Central memory CD8-positive, alpha-beta T cell (primary cell): ENCODE measurements at regions not wholly inside any gene's neighbourhood (a gene's known extent, or its start where the extent isn't known, plus 50 kb on each side); places are given as distances from the start of the nearest gene placed in this dataset.

Experiments
- ATAC-seq: fragments of 150-1000 bp; cut with Tn5 transposase; replicated peaks from 2 replicates; pipeline ENCODE4 v1.10.0; 2022; ENCODE audit warnings: mild to moderate bottlenecking, moderate FRiP score, moderate number of reproducible peaks; ENCODE audit not compliant: poor library complexity, severe bottlenecking; ENCODE audit errors: extremely low read depth
- DNase-seq, 2 donors: peaks; one replicate each; pipeline ENCODE4 v3.0.0; 2021; ENCODE audit warnings: low spot score in 2 of 2
- H3K27ac Mint-ChIP-seq: one replicate; pipeline ENCODE4 v1.8.0; 2022; ENCODE audit warnings: low read depth, mild to moderate bottlenecking, moderate library complexity, mixed read lengths
- H3K27me3 Mint-ChIP-seq: one replicate; pipeline ENCODE4 v1.8.0; 2022; ENCODE audit warnings: mixed read lengths
- H3K36me3 Mint-ChIP-seq: one replicate; pipeline ENCODE4 v1.8.0; 2022; ENCODE audit warnings: mild to moderate bottlenecking, moderate library complexity, mixed read lengths; ENCODE audit not compliant: insufficient read depth
- H3K4me1 Mint-ChIP-seq: one replicate; pipeline ENCODE4 v1.8.0; 2022; ENCODE audit warnings: mixed read lengths
- H3K4me3 Mint-ChIP-seq: one replicate; pipeline ENCODE4 v1.8.0; 2022; ENCODE audit warnings: mild to moderate bottlenecking, moderate library complexity, mixed read lengths
- H3K9me3 Mint-ChIP-seq: one replicate; pipeline ENCODE4 v1.8.0; 2022; ENCODE audit warnings: mixed read lengths

DNA sequence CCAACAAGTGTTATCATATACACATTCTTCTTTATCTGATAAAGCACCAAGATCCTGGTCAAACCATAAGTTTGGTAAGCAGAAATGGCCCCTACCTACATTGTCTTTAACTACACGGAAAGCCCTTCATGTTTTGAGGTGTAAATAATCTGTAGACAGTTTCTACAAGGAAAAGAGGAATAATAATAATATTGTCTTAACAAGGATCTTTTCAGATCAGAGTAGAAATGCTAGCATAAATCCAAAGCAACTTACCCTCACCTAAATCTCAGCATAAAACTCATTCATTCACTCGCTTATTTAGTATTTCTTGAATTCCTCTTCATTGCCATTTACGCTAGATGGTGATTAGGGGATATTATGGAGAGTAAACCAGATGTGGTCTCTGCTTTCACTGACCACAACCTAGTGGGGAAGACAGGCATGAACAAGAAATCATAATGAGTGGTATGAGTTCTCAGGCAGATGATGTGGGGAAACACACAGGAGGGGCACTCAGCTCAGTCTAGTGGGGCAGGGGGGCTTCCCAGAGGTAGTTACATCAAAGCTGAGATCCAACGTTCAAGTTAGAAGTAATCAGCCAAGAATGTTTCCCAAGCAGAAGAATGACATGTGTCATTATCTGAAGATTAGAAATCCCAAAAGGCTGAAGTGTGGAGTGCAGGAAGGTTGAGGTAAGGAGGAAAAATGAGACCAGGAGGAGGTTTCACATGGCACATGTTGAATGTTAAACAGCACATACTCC is 65.4 kb upstream of the ZC3H12C start:
- peaks cover 1% of the 10 kb centered on the region for H3K36me3 Mint-ChIP-seq
- H3K4me3 Mint-ChIP-seq = no peak overlapping the region
- DNase-seq = no peak
- no peak for ATAC-seq
- H3K27ac Mint-ChIP-seq = no peak overlapping the region
- no peaks in the 10 kb centered on the region for H3K4me1 Mint-ChIP-seq
- H3K27me3 Mint-ChIP-seq = no peaks in the 10 kb centered on the region
- H3K9me3 Mint-ChIP-seq = no peaks in the 10 kb centered on the region

DNA sequence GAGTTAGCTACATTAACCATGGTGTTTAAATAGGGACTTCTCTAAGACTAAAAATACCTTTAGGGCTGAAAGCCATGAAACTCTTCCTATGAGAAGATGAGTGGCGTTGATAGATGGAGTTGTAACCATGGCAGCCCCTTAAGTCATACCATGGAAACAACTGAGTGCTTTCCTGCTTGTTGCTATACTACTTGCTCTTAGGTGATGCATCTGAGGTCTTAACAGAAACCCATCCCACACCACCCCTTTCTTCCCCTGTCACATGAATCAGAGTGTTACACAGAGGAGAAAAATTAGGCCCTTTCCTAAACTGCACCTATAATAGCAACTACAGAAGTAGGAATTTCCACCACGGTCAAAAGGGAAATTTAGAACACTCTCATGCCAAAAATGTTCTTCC is 64.3 kb upstream of the ZC3H12C start:
- Mint-ChIP-seq H3K27ac (no peak overlapping the region), H3K4me1 (no peaks in the 10 kb centered on the region), H3K9me3 (no peaks in the 10 kb centered on the region), H3K27me3 (no peaks in the 10 kb centered on the region), H3K36me3 (peaks cover 1% of the 10 kb centered on the region), H3K4me3 (no peak overlapping the region)
- no peak for ATAC-seq
- DNase-seq = no peak

DNA sequence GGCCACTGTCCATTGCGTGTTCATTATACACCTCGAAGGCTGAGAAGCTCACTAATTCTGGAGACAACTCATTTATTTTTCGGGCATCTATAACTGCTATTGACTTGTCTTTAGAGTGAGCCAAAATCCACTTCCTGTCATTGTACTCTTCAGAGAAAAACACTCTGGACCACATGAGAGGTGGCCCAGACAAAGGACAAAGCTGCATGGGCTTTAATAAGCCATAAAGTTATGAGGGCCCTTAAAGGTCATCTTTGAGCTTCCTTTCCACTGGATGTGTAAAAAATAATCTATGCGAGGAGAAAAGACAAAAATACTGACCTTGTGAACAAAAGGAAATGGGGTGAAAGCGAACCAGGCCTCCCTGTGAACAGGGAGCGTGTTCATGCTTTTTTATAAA is 63.5 kb upstream of the ZC3H12C start:
- H3K27ac Mint-ChIP-seq = no peak overlapping the region
- DNase-seq (no peak), ATAC-seq (no peak)
- no peaks in the 10 kb centered on the region for H3K4me1 Mint-ChIP-seq
- H3K9me3 Mint-ChIP-seq = no peaks in the 10 kb centered on the region
- no peak overlapping the region for H3K4me3 Mint-ChIP-seq
- no peaks in the 10 kb centered on the region for H3K27me3 Mint-ChIP-seq
- peaks cover 1% of the 10 kb centered on the region for H3K36me3 Mint-ChIP-seq

DNA sequence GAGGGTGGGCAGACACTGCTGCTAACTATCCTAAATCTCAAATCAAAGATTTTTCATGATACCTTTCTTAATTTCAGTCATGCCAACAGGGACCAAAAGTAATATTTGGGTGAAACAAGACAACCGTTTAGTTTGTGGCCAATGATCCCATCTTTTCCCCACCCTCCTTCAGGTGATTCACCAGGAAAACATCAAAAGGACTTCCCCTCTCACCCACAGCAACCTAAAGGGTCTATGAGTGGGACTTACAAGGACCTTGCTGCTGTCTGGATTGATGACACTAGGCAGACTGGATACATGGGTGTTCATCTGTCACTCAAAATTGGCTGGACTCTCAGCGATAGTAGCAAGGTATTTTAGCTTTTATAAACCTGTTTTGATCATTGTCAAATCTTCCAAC is 62.0 kb upstream of the ZC3H12C start:
- peaks cover 1% of the 10 kb centered on the region for H3K36me3 Mint-ChIP-seq

DNA sequence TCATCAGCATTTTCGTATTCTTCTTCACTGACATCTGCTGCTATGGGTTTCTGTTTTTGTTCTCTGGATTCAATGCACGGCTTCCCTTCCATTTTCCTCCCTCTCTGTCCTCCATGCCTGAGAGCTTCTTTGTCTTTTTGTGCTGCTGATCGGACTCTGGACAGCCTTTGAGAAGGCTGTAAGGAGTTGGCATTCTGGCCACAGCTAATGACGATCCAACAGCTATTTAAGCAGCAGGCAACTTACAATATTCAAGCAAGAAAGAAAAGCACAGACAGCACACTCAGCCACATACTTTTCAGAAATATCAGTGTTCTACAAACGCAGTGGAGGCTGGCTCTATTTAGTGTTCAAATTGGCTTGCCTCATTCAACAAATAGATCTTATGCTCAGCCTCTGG is 60.9 kb upstream of the ZC3H12C start:
- H3K9me3 Mint-ChIP-seq = no peaks in the 10 kb centered on the region
- no peaks in the 10 kb centered on the region for H3K27me3 Mint-ChIP-seq
- H3K27ac Mint-ChIP-seq = no peak overlapping the region
- no peaks in the 10 kb centered on the region for H3K4me1 Mint-ChIP-seq
- H3K36me3 Mint-ChIP-seq = peaks cover 1% of the 10 kb centered on the region
- no peak overlapping the region for H3K4me3 Mint-ChIP-seq
- DNase-seq (no peak), ATAC-seq (no peak)

More for the DNA sequence above, 62.0 kb upstream of the ZC3H12C start:
- Mint-ChIP-seq H3K4me1 (no peaks in the 10 kb centered on the region), H3K9me3 (no peaks in the 10 kb centered on the region), H3K27ac (no peak overlapping the region), H3K4me3 (no peak overlapping the region), H3K27me3 (no peaks in the 10 kb centered on the region)
- no peak for ATAC-seq
- DNase-seq = no peak

DNA sequence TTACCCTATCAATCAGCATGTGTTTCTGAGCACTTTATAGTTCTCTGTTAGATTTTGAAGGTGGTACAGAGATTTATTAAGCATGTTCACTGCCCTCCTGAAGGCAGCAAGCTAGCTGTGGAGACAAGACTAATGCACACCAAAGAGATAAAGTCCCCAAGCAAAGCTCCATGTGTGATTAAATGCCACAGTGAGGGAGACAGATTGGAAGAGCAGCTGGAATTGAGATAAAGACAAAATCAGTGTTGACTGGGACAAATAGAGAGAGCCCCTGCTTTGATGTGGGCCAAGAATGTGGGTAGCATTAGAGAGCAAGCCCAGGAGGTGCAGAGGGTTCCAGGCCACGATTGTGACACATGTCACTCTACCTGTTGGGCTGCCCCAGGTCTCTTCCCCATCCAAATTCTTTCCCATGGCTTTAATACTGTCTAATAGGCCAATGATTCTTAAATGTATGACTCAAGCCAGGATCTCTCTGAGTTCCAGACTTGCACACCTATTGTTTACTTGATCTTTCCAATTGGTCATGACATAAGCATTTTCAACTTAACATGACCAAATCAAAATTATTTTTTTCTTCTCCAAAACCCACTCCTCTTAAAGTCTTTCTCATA is 60.1 kb upstream of the ZC3H12C start:
- Mint-ChIP-seq H3K9me3 (no peaks in the 10 kb centered on the region), H3K27me3 (no peaks in the 10 kb centered on the region), H3K4me1 (no peaks in the 10 kb centered on the region), H3K4me3 (no peak overlapping the region), H3K36me3 (peaks cover 1% of the 10 kb centered on the region), H3K27ac (no peak overlapping the region)
- no peak for DNase-seq
- no peak for ATAC-seq

DNA sequence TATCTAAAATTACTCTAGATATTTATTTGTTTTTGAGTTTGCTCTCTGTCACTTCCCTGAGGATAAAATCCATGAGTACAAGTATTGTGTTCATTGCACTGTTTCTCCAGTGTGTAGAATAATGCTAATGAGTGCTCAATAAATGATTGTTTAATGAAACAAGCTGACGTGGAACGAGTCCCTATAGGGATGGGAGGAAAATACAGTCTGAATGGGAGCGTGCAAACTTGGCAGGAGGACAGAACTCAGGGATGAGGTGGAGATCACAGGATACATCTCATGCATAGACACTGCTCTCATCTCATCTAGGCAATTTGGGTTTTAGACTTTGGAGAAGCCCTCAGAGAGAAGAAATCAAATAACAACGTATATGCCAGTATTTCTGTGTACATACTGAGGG is 58.4 kb upstream of the ZC3H12C start:
- H3K9me3 Mint-ChIP-seq = no peaks in the 10 kb centered on the region
- H3K27me3 Mint-ChIP-seq = no peaks in the 10 kb centered on the region
- no peak for ATAC-seq
- no peaks in the 10 kb centered on the region for H3K4me1 Mint-ChIP-seq
- no peak overlapping the region for H3K4me3 Mint-ChIP-seq
- peaks cover 1% of the 10 kb centered on the region for H3K36me3 Mint-ChIP-seq
- no peak for DNase-seq
- no peak overlapping the region for H3K27ac Mint-ChIP-seq

DNA sequence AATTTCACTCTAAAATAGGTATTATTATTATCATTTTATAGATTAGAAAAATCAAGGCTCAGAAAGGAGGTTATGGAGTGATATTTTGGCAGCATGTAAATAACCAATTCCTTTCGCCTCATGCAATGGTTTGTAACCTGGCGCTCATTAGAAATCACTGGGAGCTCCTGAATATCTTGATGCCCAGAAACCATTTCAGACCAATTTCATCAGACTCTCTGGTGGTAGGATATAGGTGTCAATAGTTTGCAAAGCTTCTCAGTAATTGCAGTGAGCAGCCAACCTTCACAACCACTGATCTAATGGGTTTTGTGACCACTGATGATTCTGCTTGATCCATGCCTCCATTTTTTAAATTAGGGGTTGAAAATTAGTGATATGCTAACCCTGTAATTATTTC is 57.8 kb upstream of the ZC3H12C start:
- no peaks in the 10 kb centered on the region for H3K9me3 Mint-ChIP-seq
- no peaks in the 10 kb centered on the region for H3K27me3 Mint-ChIP-seq
- no peak overlapping the region for H3K4me3 Mint-ChIP-seq
- ATAC-seq (no peak), DNase-seq (no peak)
- peaks cover 1% of the 10 kb centered on the region for H3K36me3 Mint-ChIP-seq
- no peaks in the 10 kb centered on the region for H3K4me1 Mint-ChIP-seq
- H3K27ac Mint-ChIP-seq = no peak overlapping the region

DNA sequence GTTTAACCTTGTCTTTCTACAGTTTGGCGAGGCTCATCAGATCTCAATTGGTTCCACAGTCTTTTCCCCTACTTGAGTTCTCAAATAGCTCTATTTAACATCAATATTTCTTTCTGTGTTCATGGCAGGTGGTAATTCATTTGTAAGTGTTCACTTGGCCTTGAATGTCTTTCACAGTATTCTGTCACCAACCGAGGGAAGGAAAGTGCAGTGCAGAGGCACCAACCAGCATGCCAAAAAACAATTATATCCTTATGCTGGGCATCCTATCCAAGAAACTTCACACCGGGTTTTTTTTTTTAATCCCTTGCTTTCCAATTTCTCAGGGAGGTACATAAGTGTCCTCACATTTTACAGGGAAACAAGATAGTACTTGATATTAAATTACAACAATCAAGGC is 55.0 kb upstream of the ZC3H12C start:
- ATAC-seq (no peak), DNase-seq (no peak)
- no peaks in the 10 kb centered on the region for H3K4me1 Mint-ChIP-seq
- H3K27me3 Mint-ChIP-seq = peaks cover 19% of the 10 kb centered on the region
- H3K4me3 Mint-ChIP-seq = no peak overlapping the region
- H3K9me3 Mint-ChIP-seq = peaks cover 2% of the 10 kb centered on the region
- H3K36me3 Mint-ChIP-seq = no peaks in the 10 kb centered on the region
- H3K27ac Mint-ChIP-seq = no peak overlapping the region
